ENCODE measurements at regions not wholly inside any gene's neighbourhood (a gene's known extent, or its start where the extent isn't known, plus 50 kb on each side); places are given as distances from the start of the nearest gene placed in this dataset.
"Not testable (repeated sequence)": the region's sequence is repeated elsewhere in the genome, so short reads cannot be mapped to it uniquely, and the experiment has no call there.

- DNase-seq, result peak; percentile 48 to 83
- Histone ChIP-seq H3K27ac (ENCODE audit: low read length) (peak overlapping the region; percentile 92), H3K9me3 (ENCODE audit: control insufficient read depth, low read depth, low read length) (peaks cover 13% of the 10 kb centered on the region), H3K4me1 (ENCODE audit: control insufficient read depth, insufficient read depth, low read length) (peaks cover 46% of the 10 kb centered on the region)
- H3K4me3 ChIP-seq (ENCODE audit: low read length); H3K27me3 ChIP-seq (ENCODE audit: control insufficient read depth, insufficient read depth, low read length); H3K36me3 ChIP-seq (ENCODE audit: control insufficient read depth, insufficient read depth, low read length): not testable (repeated sequence)
- WGBS (ENCODE audit: insufficient coverage, low lambda C conversion rate), result no CpG with 5 or more reads among the region's 9 CpGs
These were observed 54.0 kb downstream of the CYP26A1 start for GRCh38 chr10:93127642-93128215.

- 40% methylated on average over 1 of the region's 6 CpGs for WGBS (ENCODE audit: insufficient coverage, low lambda C conversion rate)
- Histone ChIP-seq H3K27ac (ENCODE audit: low read length) (peak overlapping the region; percentile 59), H3K9me3 (ENCODE audit: control insufficient read depth, low read depth, low read length) (peaks cover 7% of the 10 kb centered on the region), H3K4me3 (ENCODE audit: low read length) (no peak overlapping the region), H3K27me3 (ENCODE audit: control insufficient read depth, insufficient read depth, low read length) (no peaks in the 10 kb centered on the region), H3K36me3 (ENCODE audit: control insufficient read depth, insufficient read depth, low read length) (no peaks in the 10 kb centered on the region), H3K4me1 (ENCODE audit: control insufficient read depth, insufficient read depth, low read length) (peaks cover 25% of the 10 kb centered on the region)
- DNase-seq, result peak; percentile 12 to 72
These were observed 58.3 kb downstream of the CYP26A1 start for GRCh38 chr10:93131986-93132385.

GRCh38 chr10:93138113-93138870 is 64.6 kb downstream of the CYP26A1 start:
- WGBS (ENCODE audit: insufficient coverage, low lambda C conversion rate), result 86% methylated on average over 1 of the region's 11 CpGs
- no peaks in the 10 kb centered on the region for H3K9me3 ChIP-seq (ENCODE audit: control insufficient read depth, low read depth, low read length)
- H3K27me3 ChIP-seq (ENCODE audit: control insufficient read depth, insufficient read depth, low read length), result no peaks in the 10 kb centered on the region
- no peak overlapping the region for H3K27ac ChIP-seq (ENCODE audit: low read length)
- H3K4me1 ChIP-seq (ENCODE audit: control insufficient read depth, insufficient read depth, low read length), result no peaks in the 10 kb centered on the region
- no peaks in the 10 kb centered on the region for H3K36me3 ChIP-seq (ENCODE audit: control insufficient read depth, insufficient read depth, low read length)
- no peak for DNase-seq
- H3K4me3 ChIP-seq (ENCODE audit: low read length), result no peak overlapping the region

- Histone ChIP-seq H3K4me1 (ENCODE audit: control insufficient read depth, insufficient read depth, low read length) (no peaks in the 10 kb centered on the region), H3K27ac (ENCODE audit: low read length) (no peak overlapping the region), H3K27me3 (ENCODE audit: control insufficient read depth, insufficient read depth, low read length) (no peaks in the 10 kb centered on the region), H3K4me3 (ENCODE audit: low read length) (no peak overlapping the region), H3K9me3 (ENCODE audit: control insufficient read depth, low read depth, low read length) (no peaks in the 10 kb centered on the region), H3K36me3 (ENCODE audit: control insufficient read depth, insufficient read depth, low read length) (no peaks in the 10 kb centered on the region)
- no peak for DNase-seq
- WGBS (ENCODE audit: insufficient coverage, low lambda C conversion rate), result 100% methylated on average over 1 of the region's 5 CpGs
These were observed 65.5 kb downstream of the CYP26A1 start for GRCh38 chr10:93139059-93139655.

DNA sequence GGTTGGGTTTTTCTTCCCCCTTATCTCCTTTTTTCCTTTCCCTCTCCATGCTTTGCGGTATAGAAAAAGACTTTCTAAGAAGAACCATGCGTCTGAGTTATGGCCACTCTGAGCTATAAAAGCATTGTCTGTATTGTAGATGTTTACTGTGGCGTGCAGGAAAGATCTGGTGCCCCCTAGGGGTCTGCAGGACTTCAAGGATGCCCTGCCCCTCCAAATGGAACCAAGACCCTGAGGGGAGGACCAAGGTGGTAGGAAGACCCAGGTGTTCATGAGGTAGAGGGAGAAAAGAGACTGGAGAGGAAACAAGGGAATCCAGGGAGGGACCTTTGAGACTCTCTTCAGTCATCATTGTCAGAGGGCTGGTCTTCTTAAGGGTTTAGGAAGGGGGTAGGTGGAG is 68.8 kb downstream of the CYP26A1 start:
- no peaks in the 10 kb centered on the region for H3K36me3 ChIP-seq (ENCODE audit: control insufficient read depth, insufficient read depth, low read length)
- no peak overlapping the region for H3K4me3 ChIP-seq (ENCODE audit: low read length)
- no peak overlapping the region for H3K27ac ChIP-seq (ENCODE audit: low read length)
- no peaks in the 10 kb centered on the region for H3K27me3 ChIP-seq (ENCODE audit: control insufficient read depth, insufficient read depth, low read length)
- H3K4me1 ChIP-seq (ENCODE audit: control insufficient read depth, insufficient read depth, low read length), result no peaks in the 10 kb centered on the region
- no peak for DNase-seq
- 100% methylated on average over 1 of the region's 3 CpGs for WGBS (ENCODE audit: insufficient coverage, low lambda C conversion rate)
- H3K9me3 ChIP-seq (ENCODE audit: control insufficient read depth, low read depth, low read length), result no peaks in the 10 kb centered on the region

DNA sequence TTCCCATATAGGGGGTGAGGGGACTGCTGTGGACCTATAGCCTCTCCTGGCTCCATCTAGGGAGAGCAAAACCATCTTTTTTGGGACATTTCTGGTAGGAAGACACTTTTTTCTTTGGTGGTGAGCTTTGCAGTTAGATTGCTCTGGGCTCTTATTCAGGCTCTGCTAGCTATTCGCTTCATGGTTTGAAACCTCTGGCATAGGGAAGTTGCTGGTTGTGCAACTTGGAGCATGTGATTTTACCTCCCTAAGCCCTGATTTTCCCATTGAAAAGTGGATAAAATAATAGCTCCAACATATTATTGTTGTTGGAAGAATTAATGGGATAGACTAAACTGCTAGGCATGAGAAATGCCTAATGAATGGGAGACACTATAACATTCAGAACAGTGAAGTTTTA is 69.6 kb downstream of the CYP26A1 start:
- Histone ChIP-seq H3K27me3 (ENCODE audit: control insufficient read depth, insufficient read depth, low read length) (no peaks in the 10 kb centered on the region), H3K4me3 (ENCODE audit: low read length) (no peak overlapping the region), H3K36me3 (ENCODE audit: control insufficient read depth, insufficient read depth, low read length) (no peaks in the 10 kb centered on the region), H3K27ac (ENCODE audit: low read length) (no peak overlapping the region), H3K4me1 (ENCODE audit: control insufficient read depth, insufficient read depth, low read length) (no peaks in the 10 kb centered on the region), H3K9me3 (ENCODE audit: control insufficient read depth, low read depth, low read length) (no peaks in the 10 kb centered on the region)
- DNase-seq, result no peak
- WGBS (ENCODE audit: insufficient coverage, low lambda C conversion rate), result no CpG with 5 or more reads among the region's 1 CpG

DNA sequence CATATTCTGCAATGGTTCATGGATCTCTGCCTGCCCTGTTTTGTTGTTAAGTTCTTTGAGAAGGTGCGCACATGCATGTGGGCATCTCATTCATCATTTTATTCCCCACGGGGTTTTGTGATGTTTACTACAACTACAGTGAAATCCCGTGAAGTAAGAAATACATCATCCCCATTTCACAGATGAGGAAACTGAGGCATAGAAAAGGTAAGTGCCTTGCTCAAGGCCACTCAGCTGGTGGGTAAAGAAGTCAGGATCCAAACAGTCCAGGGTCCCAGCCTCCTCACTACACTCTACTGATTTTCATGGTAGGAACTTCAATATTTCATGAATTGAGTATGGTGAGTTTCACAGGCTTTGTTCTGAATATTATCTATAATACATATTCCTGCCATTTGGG is 72.6 kb downstream of the CYP26A1 start:
- 100% methylated on average over 1 of the region's 3 CpGs for WGBS (ENCODE audit: insufficient coverage, low lambda C conversion rate)

DNA sequence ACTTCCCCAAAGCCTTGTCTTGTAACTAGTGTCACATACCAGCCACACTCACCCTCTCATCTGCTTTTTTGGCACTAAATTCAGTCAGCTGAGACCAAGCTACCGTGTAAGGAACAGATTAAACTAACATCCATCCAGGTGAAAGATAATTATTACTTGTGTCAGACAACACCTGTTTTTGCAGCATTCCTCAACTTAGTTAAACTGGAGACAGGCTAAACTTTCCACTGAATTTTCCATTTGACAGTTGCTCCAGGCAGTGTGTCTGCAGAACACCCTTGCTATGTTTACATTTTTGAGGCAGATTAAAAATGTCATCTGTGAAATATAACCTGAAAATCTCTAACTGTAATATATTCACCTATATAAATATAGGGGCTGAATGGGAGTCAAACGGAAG is 73.6 kb downstream of the CYP26A1 start:
- Histone ChIP-seq H3K27me3 (ENCODE audit: control insufficient read depth, insufficient read depth, low read length) (no peaks in the 10 kb centered on the region), H3K9me3 (ENCODE audit: control insufficient read depth, low read depth, low read length) (no peaks in the 10 kb centered on the region), H3K4me3 (ENCODE audit: low read length) (no peak overlapping the region), H3K36me3 (ENCODE audit: control insufficient read depth, insufficient read depth, low read length) (no peaks in the 10 kb centered on the region), H3K4me1 (ENCODE audit: control insufficient read depth, insufficient read depth, low read length) (no peaks in the 10 kb centered on the region), H3K27ac (ENCODE audit: low read length) (no peak overlapping the region)
- no CpG with 5 or more reads among the region's 2 CpGs for WGBS (ENCODE audit: insufficient coverage, low lambda C conversion rate)
- DNase-seq, result no peak

More for the DNA sequence above, 72.6 kb downstream of the CYP26A1 start:
- Histone ChIP-seq H3K4me1 (ENCODE audit: control insufficient read depth, insufficient read depth, low read length) (no peaks in the 10 kb centered on the region), H3K27me3 (ENCODE audit: control insufficient read depth, insufficient read depth, low read length) (no peaks in the 10 kb centered on the region), H3K9me3 (ENCODE audit: control insufficient read depth, low read depth, low read length) (no peaks in the 10 kb centered on the region), H3K27ac (ENCODE audit: low read length) (no peak overlapping the region), H3K36me3 (ENCODE audit: control insufficient read depth, insufficient read depth, low read length) (no peaks in the 10 kb centered on the region), H3K4me3 (ENCODE audit: low read length) (no peak overlapping the region)
- no peak for DNase-seq

DNA sequence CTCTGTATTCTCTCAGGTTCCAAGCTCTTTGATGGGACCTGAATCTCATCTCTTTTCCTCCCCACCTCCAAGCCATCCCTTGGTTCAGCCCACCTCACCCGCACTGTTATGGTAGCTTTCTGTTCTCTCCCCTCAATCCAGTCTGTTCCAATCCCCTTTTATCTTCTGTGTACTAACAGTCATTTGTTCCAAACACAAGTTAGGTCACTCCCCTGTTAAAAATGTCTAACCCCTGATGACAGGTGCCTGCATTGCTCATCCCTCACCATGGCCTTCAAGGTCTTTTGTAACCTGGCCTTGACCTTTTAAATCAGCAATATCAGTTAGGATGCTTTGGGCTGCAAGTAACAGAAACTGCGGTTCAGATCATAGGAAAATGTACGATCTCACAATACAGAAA is 74.8 kb downstream of the CYP26A1 start:
- WGBS (ENCODE audit: insufficient coverage, low lambda C conversion rate), result 67% methylated on average over 1 of the region's 3 CpGs
- H3K36me3 ChIP-seq (ENCODE audit: control insufficient read depth, insufficient read depth, low read length), result no peaks in the 10 kb centered on the region

GRCh38 chr10:93149761-93150160 is 76.1 kb downstream of the CYP26A1 start:
- Histone ChIP-seq H3K9me3 (ENCODE audit: control insufficient read depth, low read depth, low read length) (peaks cover 3% of the 10 kb centered on the region), H3K27ac (ENCODE audit: low read length) (no peak overlapping the region), H3K27me3 (ENCODE audit: control insufficient read depth, insufficient read depth, low read length) (no peaks in the 10 kb centered on the region), H3K4me3 (ENCODE audit: low read length) (no peak overlapping the region), H3K4me1 (ENCODE audit: control insufficient read depth, insufficient read depth, low read length) (no peaks in the 10 kb centered on the region), H3K36me3 (ENCODE audit: control insufficient read depth, insufficient read depth, low read length) (no peaks in the 10 kb centered on the region)
- no peak for DNase-seq
- WGBS (ENCODE audit: insufficient coverage, low lambda C conversion rate), result 100% methylated on average over 2 of the region's 4 CpGs

More for the DNA sequence above, 74.8 kb downstream of the CYP26A1 start:
- Histone ChIP-seq H3K4me1 (ENCODE audit: control insufficient read depth, insufficient read depth, low read length) (no peaks in the 10 kb centered on the region), H3K9me3 (ENCODE audit: control insufficient read depth, low read depth, low read length) (peaks cover 3% of the 10 kb centered on the region), H3K4me3 (ENCODE audit: low read length) (no peak overlapping the region), H3K27ac (ENCODE audit: low read length) (no peak overlapping the region), H3K27me3 (ENCODE audit: control insufficient read depth, insufficient read depth, low read length) (no peaks in the 10 kb centered on the region)
- DNase-seq, result no peak

Data from large intestine (tissue), 3 donors.